K562 (cell line): ENCODE measurements at regions not wholly inside any gene's neighbourhood (a gene's known extent, or its start where the extent isn't known, plus 50 kb on each side); places are given as distances from the start of the nearest gene placed in this dataset.

ENCODE experiments used
- ATAC-seq: fragments of 200-7000 bp; cut with Tn5 transposase; 3 replicates; pipeline ENCODE4 v1.9.1; 2020; ENCODE audit warnings: moderate library complexity
- BruUV-seq: library from RNA; stranded (reverse); fragments of 400-500 nt; replicated peaks from 2 replicates; lab custom pipeline; 2021; lab: Mats Ljungman, UMichigan
- CTCF ChIA-PET: fragments of 300-600 bp; formaldehyde crosslinking; extraction: SDS; loops from one replicate; lab custom pipeline; 2021; ENCODE audit warnings: low intra/inter-chr PET ratio; lab: Yijun Ruan, JAX
- POLR2A ChIA-PET: fragments of 300-600, 350-650 bp; sonication (Branson Sonifier 250); formaldehyde crosslinking; extraction: SDS; loops from one replicate; lab custom pipeline; 2021; ENCODE audit warnings: antibody characterized with exemption, inconsistent platforms; lab: Yijun Ruan, JAX
- DNase-seq, 4 experiments: peaks; one replicate each; pipeline versions ENCODE4 v3.0.0 to v3.0.0-alpha.2; 2011 to 2018; ENCODE audit warnings: low spot score in 3 of 4, mixed read lengths in 3 of 4; ENCODE audit errors: extremely low read depth in 1 of 4
- FAIRE-seq: peaks from 2 replicates; lab custom pipeline; 2011; peaks lifted over from hg19 to GRCh38; lab: Jason Lieb, UNC
- H2AFZ ChIP-seq: 2 replicates; pipeline ENCODE4 v1.6.0; 2011; ENCODE audit warnings: low read depth, low read length, control low read depth, inconsistent platforms
- H3K27ac ChIP-seq: fragments of 200-600 bp; 3 replicates; pipeline ENCODE4 v1.8.0; 2011; ENCODE audit warnings: low read depth, mild to moderate bottlenecking, control low read depth, inconsistent platforms, low read length, moderate library complexity, mixed read lengths; ENCODE audit errors: extremely low read depth
- H3K27me3 ChIP-seq, 2 experiments: fragments of 300-600 bp in 1 of 2; 2 replicates in 1 of 2; 3 replicates in 1 of 2; pipeline versions ENCODE4 v1.6.0 to v1.8.0; 2011; ENCODE audit warnings: inconsistent platforms in 2 of 2, low read length in 2 of 2, mild to moderate bottlenecking in 1 of 2, mixed read lengths in 1 of 2, moderate library complexity in 1 of 2; ENCODE audit not compliant: control insufficient read depth in 2 of 2, insufficient read depth in 2 of 2
- H3K36me3 ChIP-seq: fragments of 300-600 bp; 3 replicates; pipeline ENCODE4 v1.8.0; 2011; ENCODE audit warnings: mild to moderate bottlenecking, low read length, inconsistent platforms; ENCODE audit not compliant: control insufficient read depth, insufficient read depth
- H3K4me1 ChIP-seq, 2 experiments: fragments of 200-600 bp in 1 of 2; replicated peaks in 1 of 2; 2 replicates in 1 of 2; 3 replicates in 1 of 2; pipeline versions ENCODE4 v1.5.1 to v1.8.0; 2011; ENCODE audit warnings: inconsistent platforms in 2 of 2, low read length in 2 of 2, mild to moderate bottlenecking in 1 of 2, mixed read lengths in 1 of 2, moderate library complexity in 1 of 2; ENCODE audit not compliant: control insufficient read depth in 2 of 2, insufficient read depth in 2 of 2
- H3K4me2 ChIP-seq: 2 replicates; pipeline ENCODE4 v1.6.1; 2011; ENCODE audit warnings: low read length, control low read depth, inconsistent platforms, mixed read lengths; ENCODE audit not compliant: insufficient read depth
- H3K4me3 ChIP-seq: fragments of 200-600 bp; sonication (generic), shearing (Covaris generic); 2 replicates; pipeline ENCODE4 v1.5.1; 2016; ENCODE audit warnings: control low read depth, inconsistent platforms
- H3K79me2 ChIP-seq: fragments of 200-600 bp; 3 replicates; pipeline ENCODE4 v1.8.0; 2011; ENCODE audit warnings: low read length, inconsistent platforms; ENCODE audit not compliant: control insufficient read depth, insufficient read depth
- H3K9ac ChIP-seq, 2 experiments: 2 replicates each; pipeline versions ENCODE4 v1.6.0 to v1.6.1; 2011; ENCODE audit warnings: low read depth in 2 of 2, low read length in 2 of 2, control low read depth in 1 of 2, inconsistent platforms in 1 of 2, mild to moderate bottlenecking in 1 of 2, mixed read lengths in 1 of 2; ENCODE audit not compliant: insufficient read depth in 1 of 2
- H3K9me1 ChIP-seq: one replicate; pipeline ENCODE4 v1.6.0; 2011; ENCODE audit warnings: inconsistent platforms, mild to moderate bottlenecking, low read length, moderate library complexity; ENCODE audit not compliant: control insufficient read depth, insufficient read depth
- H3K9me3 ChIP-seq: replicated peaks from 2 replicates; pipeline ENCODE4 v1.5.1; 2011; ENCODE audit warnings: low read depth, low read length, inconsistent platforms; ENCODE audit not compliant: control insufficient read depth, insufficient read depth
- H4K20me1 ChIP-seq: replicated peaks from 2 replicates; pipeline ENCODE4 v1.6.1; 2011; ENCODE audit warnings: low read length, inconsistent platforms, mixed read lengths; ENCODE audit not compliant: control insufficient read depth, insufficient read depth
- CXXC5 ChIP-seq: fragments of 250-450 bp; sonication (Bioruptor Pico); IDR thresholded peaks from 2 replicates; pipeline ENCODE4 v1.8.0; 2022; ENCODE audit warnings: inconsistent platforms, mild to moderate bottlenecking, moderate library complexity
- E2F4 ChIP-seq: sonication (generic); formaldehyde crosslinking; IDR thresholded peaks from 2 replicates; pipeline ENCODE4 v1.8.0; 2022; ENCODE audit warnings: mild to moderate bottlenecking, low read depth, missing genetic modification reagents
- HDAC1 ChIP-seq, 2 experiments: fragments of 450-650 bp; IDR thresholded peaks; 2 replicates each; pipeline ENCODE4 v1.6.1; 2016 to 2017; ENCODE audit warnings: inconsistent platforms in 1 of 2, mild to moderate bottlenecking in 1 of 2, moderate library complexity in 1 of 2
- HNRNPUL1 ChIP-seq: fragments of 200-400 bp; formaldehyde crosslinking; IDR thresholded peaks from 2 replicates; pipeline ENCODE4 v1.6.1; 2017; ENCODE audit warnings: low read length
- MYNN ChIP-seq, 2 experiments: sonication (generic); formaldehyde crosslinking in 1 of 2; IDR thresholded peaks; 2 replicates each; pipeline versions ENCODE4 v1.5.0 to v1.6.1; 2016 to 2020; ENCODE audit warnings: antibody characterized with exemption in 1 of 2, missing genetic modification reagents in 1 of 2
- RAD51 ChIP-seq: fragments of 450-650 bp; IDR thresholded peaks from 2 replicates; pipeline ENCODE4 v1.7.1; 2016; ENCODE audit warnings: low read depth, mild to moderate bottlenecking, borderline replicate concordance
- SNIP1 ChIP-seq: fragments of 450-650 bp; IDR thresholded peaks from 2 replicates; pipeline ENCODE4 v1.7.1; 2017; ENCODE audit warnings: low read depth, mild to moderate bottlenecking
- ZBED1 ChIP-seq: IDR thresholded peaks from 2 replicates; pipeline ENCODE4 v1.6.1; 2014
- ZNF586 ChIP-seq: fragments of 450-650 bp; formaldehyde crosslinking; conservative IDR thresholded peaks from 2 replicates; pipeline ENCODE4 v1.4.0; 2020; ENCODE audit warnings: mild to moderate bottlenecking, moderate library complexity
- WGBS: fragments of 100-300 bp; shearing (Covaris generic); methylation state at CpG from one replicate; pipeline ENCODE4 v1.1.6; 2016; ENCODE audit warnings: low coverage, mixed read lengths; ENCODE audit not compliant: insufficient coverage; ENCODE audit errors: missing lambda C conversion rate; 5-methylcytosine and 5-hydroxymethylcytosine counted together
- in situ Hi-C: fragments of 300-500 bp; cut with MboI; formaldehyde crosslinking; loops from 4 replicates; pipeline ENCODE4 v1.15.0; 2018; ENCODE audit warnings: inconsistent platforms, mixed read lengths
- intact Hi-C: fragments of 100-400 bp; cut with micrococcal nuclease; formaldehyde crosslinking; loops from 2 replicates; pipeline ENCODE4 v1.14.2; 2022

GRCh38 chr1:229136822-229137221, 134.1 kb upstream of the RAB4A start:
- H3K27ac ChIP-seq = no peak overlapping the region
- H3K9ac ChIP-seq = no peak overlapping the region
- H3K36me3 ChIP-seq = no peaks in the 10 kb centered on the region
- H2AFZ ChIP-seq = no peak overlapping the region
- intact Hi-C loops = no loop called here
- no peak for ATAC-seq
- H3K27me3 ChIP-seq = peaks cover 15 to 25% of the 10 kb centered on the region in 2 experiments
- POLR2A ChIA-PET = no interaction called here
- no peaks in the 10 kb centered on the region for H3K79me2 ChIP-seq
- no peaks in the 10 kb centered on the region for H3K9me3 ChIP-seq
- TF ChIP-seq HNRNPUL1 (no peak), SNIP1 (no peak), HDAC1 (IDR thresholded peaks at IDR 0.05) (no peak), MYNN (IDR thresholded peaks at IDR 0.05) (no peak), MYNN (CRISPR knock-in tag; IDR thresholded peaks at IDR 0.05) (no peak), ZBED1 (no peak), CXXC5 (CRISPR knock-in tag) (no peak), ZNF586 (CRISPR knock-in tag) (no peak), RAD51 (no peak)
- TF ChIP-seq, all 486 proteins: peak for 0
- Histone ChIP-seq H4K20me1 (no peaks in the 10 kb centered on the region), H3K4me2 (no peak overlapping the region), H3K4me1 (no peaks in the 10 kb centered on the region), H3K9me1 (no peaks in the 10 kb centered on the region), H3K4me3 (no peak overlapping the region)
- no peak for FAIRE-seq
- no peak for DNase-seq
- no TSS peak for BruUV-seq
- WGBS = 0% methylated on average over 3 of the region's 3 CpGs
- in situ Hi-C loops = no loop called here
- CTCF ChIA-PET = no interaction called here

GRCh38 chr1:229137271-229137670, 133.6 kb upstream of the RAB4A start:
- ChIA-PET POLR2A (interaction anchor here (1.3 kb wide), 1 partner anchor 9 kb away, joined by 3 read pairs; no protein-coding TSS in a partner anchor), CTCF (no interaction called here)
- H3K9me3 ChIP-seq = no peaks in the 10 kb centered on the region
- no peaks in the 10 kb centered on the region for H3K9me1 ChIP-seq
- no peak for TF ChIP-seq E2F4
- H3K36me3 ChIP-seq = no peaks in the 10 kb centered on the region
- DNase-seq (no peak), ATAC-seq (no peak), FAIRE-seq (no peak)
- no peak overlapping the region for H3K9ac ChIP-seq
- no peak overlapping the region for H3K4me2 ChIP-seq
- no TSS peak for BruUV-seq
- H3K27me3 ChIP-seq = peaks cover 15 to 25% of the 10 kb centered on the region in 2 experiments
- in situ Hi-C loops = no loop called here
- intact Hi-C loops = no loop called here
- H3K79me2 ChIP-seq = no peaks in the 10 kb centered on the region
- H3K27ac ChIP-seq = no peak overlapping the region
- H3K4me3 ChIP-seq = no peak overlapping the region
- H4K20me1 ChIP-seq = no peaks in the 10 kb centered on the region
- no peaks in the 10 kb centered on the region for H3K4me1 ChIP-seq
- no peak overlapping the region for H2AFZ ChIP-seq
